Mesenchymal stem cell (in vitro differentiated cells and primary cell): ENCODE measurements at regions not wholly inside any gene's neighbourhood (a gene's known extent, or its start where the extent isn't known, plus 50 kb on each side); places are given as distances from the start of the nearest gene placed in this dataset.

ENCODE experiments used
- DNase-seq: peaks from one replicate; pipeline ENCODE4 v3.0.0-alpha.2; 2013
- H2AFZ ChIP-seq: one replicate; pipeline ENCODE4 v1.6.1; 2013; ENCODE audit warnings: low read depth, mild to moderate bottlenecking, control low read depth, inconsistent platforms, low read length, moderate library complexity
- H2AK5ac ChIP-seq: 2 replicates; pipeline ENCODE4 v1.6.1; 2013; ENCODE audit warnings: low read length, moderate library complexity, mild to moderate bottlenecking, inconsistent platforms; ENCODE audit not compliant: severe bottlenecking
- H2BK120ac ChIP-seq: one replicate; pipeline ENCODE4 v1.6.1; 2013; ENCODE audit warnings: low read depth, mild to moderate bottlenecking, inconsistent platforms, low read length, moderate library complexity
- H2BK12ac ChIP-seq, 2 experiments: one replicate each; pipeline ENCODE4 v1.6.1; 2013; ENCODE audit warnings: inconsistent platforms in 2 of 2, low read length in 2 of 2, mild to moderate bottlenecking in 2 of 2, moderate library complexity in 2 of 2, control low read depth in 1 of 2
- H2BK15ac ChIP-seq: one replicate; pipeline ENCODE4 v1.6.1; 2013; ENCODE audit warnings: mild to moderate bottlenecking, low read depth, inconsistent platforms; ENCODE audit not compliant: poor library complexity, severe bottlenecking
- H2BK5ac ChIP-seq: 2 replicates; pipeline ENCODE4 v1.6.1; 2013; ENCODE audit warnings: low read depth, mild to moderate bottlenecking, low read length, control low read depth, inconsistent platforms; ENCODE audit not compliant: poor library complexity, severe bottlenecking
- H3K14ac ChIP-seq, 2 experiments: one replicate each; pipeline ENCODE4 v1.6.1; 2013; ENCODE audit warnings: inconsistent platforms in 2 of 2, low read length in 2 of 2, control low read depth in 1 of 2, mild to moderate bottlenecking in 1 of 2, moderate library complexity in 1 of 2
- H3K18ac ChIP-seq, 2 experiments: one replicate each; pipeline ENCODE4 v1.6.1; 2013; ENCODE audit warnings: inconsistent platforms in 2 of 2, low read length in 2 of 2, control low read depth in 1 of 2, low read depth in 1 of 2, mild to moderate bottlenecking in 1 of 2
- H3K23ac ChIP-seq, 2 experiments: one replicate each; pipeline ENCODE4 v1.6.1; 2013; ENCODE audit warnings: inconsistent platforms in 2 of 2, low read length in 2 of 2, mild to moderate bottlenecking in 2 of 2, moderate library complexity in 2 of 2, control low read depth in 1 of 2
- H3K27ac ChIP-seq: 2 replicates; pipeline ENCODE4 v1.5.1; 2013; ENCODE audit warnings: mild to moderate bottlenecking, moderate library complexity, low read length, control low read depth, inconsistent platforms; ENCODE audit not compliant: poor library complexity, severe bottlenecking
- H3K27me3 ChIP-seq, 2 experiments: 2 replicates each; pipeline versions ENCODE4 v1.6.1 to v1.7.0; 2013; ENCODE audit warnings: low read length in 2 of 2, mild to moderate bottlenecking in 2 of 2, moderate library complexity in 2 of 2, control low read depth in 1 of 2, inconsistent platforms in 1 of 2; ENCODE audit not compliant: control insufficient read depth in 1 of 2, insufficient read depth in 1 of 2
- H3K36me3 ChIP-seq, 2 experiments: 2 replicates each; pipeline versions ENCODE4 v1.6.1 to v1.7.0; 2013; ENCODE audit warnings: low read length in 2 of 2, control low read depth in 1 of 2, inconsistent platforms in 1 of 2, low read depth in 1 of 2, mild to moderate bottlenecking in 1 of 2; ENCODE audit not compliant: insufficient read depth in 2 of 2, control insufficient read depth in 1 of 2
- H3K4ac ChIP-seq, 2 experiments: one replicate each; pipeline ENCODE4 v1.6.1; 2013; ENCODE audit warnings: inconsistent platforms in 2 of 2, low read length in 2 of 2, mild to moderate bottlenecking in 2 of 2, moderate library complexity in 2 of 2, control low read depth in 1 of 2, low read depth in 1 of 2
- H3K4me1 ChIP-seq: 2 replicates; pipeline ENCODE4 v1.6.1; 2013; ENCODE audit warnings: low read depth, low read length, control low read depth; ENCODE audit not compliant: control insufficient read depth, insufficient read depth
- H3K4me2 ChIP-seq: 2 replicates; pipeline ENCODE4 v1.6.1; 2013; ENCODE audit warnings: low read length, mild to moderate bottlenecking, inconsistent platforms; ENCODE audit not compliant: poor library complexity, severe bottlenecking
- H3K4me3 ChIP-seq, 2 experiments: 2 replicates each; pipeline versions ENCODE4 v1.5.1 to v1.7.0; 2013; ENCODE audit warnings: low read length in 2 of 2, mild to moderate bottlenecking in 2 of 2, control low read depth in 1 of 2, low read depth in 1 of 2; ENCODE audit not compliant: insufficient read depth in 1 of 2
- H3K79me1 ChIP-seq: replicated peaks from 2 replicates; pipeline ENCODE4 v1.6.1; 2013; ENCODE audit warnings: mild to moderate bottlenecking, control low read depth, low read length, inconsistent platforms; ENCODE audit not compliant: poor library complexity, severe bottlenecking
- H3K9ac ChIP-seq: 2 replicates; pipeline ENCODE4 v1.7.0; 2013; ENCODE audit warnings: mild to moderate bottlenecking, low read length, moderate library complexity
- H3K9me3 ChIP-seq: 2 replicates; pipeline ENCODE4 v1.7.0; 2013; ENCODE audit warnings: mild to moderate bottlenecking, low read length; ENCODE audit not compliant: control insufficient read depth
- H4K8ac ChIP-seq: one replicate; pipeline ENCODE4 v1.6.1; 2013; ENCODE audit warnings: inconsistent platforms, mild to moderate bottlenecking, low read length, moderate library complexity
- H4K91ac ChIP-seq: one replicate; pipeline ENCODE4 v1.6.1; 2013; ENCODE audit warnings: mild to moderate bottlenecking, low read length, inconsistent platforms
- WGBS: methylation state at CpG from one replicate; pipeline ENCODE4 v1.1.7; 2013; ENCODE audit warnings: mixed read lengths; 5-methylcytosine and 5-hydroxymethylcytosine counted together

- Histone ChIP-seq H3K9ac (no peak overlapping the region), H3K4ac (no peak overlapping the region)
- 94% methylated on average over 3 of the region's 3 CpGs for WGBS
Observed at GRCh38 chr2:224312741-224313140, 89.2 kb downstream of the FAM124B start.

GRCh38 chr2:224310943-224311625 lies 90.8 kb downstream of the FAM124B start:
- Histone ChIP-seq H3K4me1 (peaks cover 3% of the 10 kb centered on the region), H2BK120ac (no peak overlapping the region), H3K4me2 (no peak overlapping the region), H3K23ac (no peak overlapping the region), H2BK12ac (no peak overlapping the region), H2AFZ (no peak overlapping the region), H3K14ac (no peak overlapping the region), H3K79me1 (no peaks in the 10 kb centered on the region), H3K27ac (no peak overlapping the region), H4K8ac (no peak overlapping the region), H2BK5ac (no peak overlapping the region), H2BK15ac (no peak overlapping the region), H3K4me3 (no peak overlapping the region), H4K91ac (no peak overlapping the region), H3K4ac (no peak overlapping the region), H2AK5ac (no peak overlapping the region), H3K9me3 (no peaks in the 10 kb centered on the region), H3K36me3 (no peaks in the 10 kb centered on the region), H3K9ac (no peak overlapping the region), H3K18ac (no peak overlapping the region), H3K27me3 (peaks cover 0 to 6% of the 10 kb centered on the region in 2 experiments)
- peak; percentile 55 for DNase-seq
- WGBS = 69% methylated on average over 4 of the region's 8 CpGs

More at GRCh38 chr2:224312741-224313140, 89.2 kb downstream of the FAM124B start:
- Histone ChIP-seq H3K79me1 (no peaks in the 10 kb centered on the region), H2BK12ac (no peak overlapping the region), H3K23ac (no peak overlapping the region), H3K9me3 (no peaks in the 10 kb centered on the region), H4K8ac (no peak overlapping the region), H3K4me1 (peaks cover 2% of the 10 kb centered on the region), H2AFZ (no peak overlapping the region), H3K4me2 (no peak overlapping the region), H3K14ac (no peak overlapping the region), H2BK15ac (no peak overlapping the region), H2AK5ac (no peak overlapping the region), H4K91ac (no peak overlapping the region), H3K4me3 (no peak overlapping the region), H3K27ac (no peak overlapping the region), H3K27me3 (peaks cover 0 to 6% of the 10 kb centered on the region in 2 experiments), H3K18ac (no peak overlapping the region), H2BK120ac (no peak overlapping the region), H3K36me3 (no peaks in the 10 kb centered on the region), H2BK5ac (no peak overlapping the region)
- DNase-seq = no peak

- Histone ChIP-seq H2BK15ac (no peak overlapping the region), H3K4me2 (no peak overlapping the region), H3K9me3 (no peaks in the 10 kb centered on the region), H3K14ac (no peak overlapping the region), H3K79me1 (no peaks in the 10 kb centered on the region), H3K4me1 (peaks cover 3% of the 10 kb centered on the region), H2AFZ (no peak overlapping the region), H3K27ac (no peak overlapping the region), H3K4ac (no peak overlapping the region), H3K9ac (no peak overlapping the region), H2AK5ac (no peak overlapping the region), H2BK5ac (no peak overlapping the region), H2BK12ac (no peak overlapping the region), H2BK120ac (no peak overlapping the region), H4K8ac (no peak overlapping the region), H3K27me3 (peaks cover 0 to 6% of the 10 kb centered on the region in 2 experiments), H3K18ac (no peak overlapping the region), H3K4me3 (no peak overlapping the region), H3K36me3 (no peaks in the 10 kb centered on the region), H3K23ac (no peak overlapping the region), H4K91ac (no peak overlapping the region)
- peak; percentile 82 for DNase-seq
- 72% methylated on average over 3 of the region's 4 CpGs for WGBS
Observed at GRCh38 chr2:224309176-224309575, 92.7 kb downstream of the FAM124B start.

GRCh38 chr2:224308272-224308911 lies 93.5 kb downstream of the FAM124B start:
- Histone ChIP-seq H3K27me3 (peaks cover 0 to 6% of the 10 kb centered on the region in 2 experiments), H3K14ac (no peak overlapping the region), H3K4me2 (no peak overlapping the region), H3K9ac (no peak overlapping the region), H3K36me3 (no peaks in the 10 kb centered on the region), H3K9me3 (no peaks in the 10 kb centered on the region), H2AK5ac (no peak overlapping the region), H3K18ac (no peak overlapping the region), H2BK12ac (no peak overlapping the region), H3K4ac (no peak overlapping the region), H3K79me1 (no peaks in the 10 kb centered on the region), H2BK15ac (no peak overlapping the region), H3K4me1 (peaks cover 3% of the 10 kb centered on the region), H2AFZ (no peak overlapping the region), H4K91ac (no peak overlapping the region), H3K23ac (no peak overlapping the region), H3K27ac (peak overlapping the region; percentile 20), H2BK5ac (no peak overlapping the region), H4K8ac (no peak overlapping the region), H3K4me3 (no peak overlapping the region), H2BK120ac (no peak overlapping the region)
- WGBS = 56% methylated on average over 2 of the region's 2 CpGs
- peak; percentile 6 for DNase-seq
